ENCODE measurements at regions not wholly inside any gene's neighbourhood (a gene's known extent, or its start where the extent isn't known, plus 50 kb on each side); places are given as distances from the start of the nearest gene placed in this dataset.

GRCh38 chr2:207465894-207466293 is 63.9 kb upstream of the CREB1 start:
- TF ChIP-seq CTCF (conservative IDR thresholded peaks at IDR 0.05; ENCODE audit: low read length) (no peak), EZH2phosphoT487 (IDR thresholded peaks at IDR 0.05; ENCODE audit: borderline replicate concordance) (no peak)
- Histone ChIP-seq H3K9me3 (ENCODE audit: insufficient read depth, low read depth, low read length) (no peaks in the 10 kb centered on the region), H3K9ac (ENCODE audit: low read depth, low read length, poor library complexity, severe bottlenecking) (no peak overlapping the region), H3K79me2 (ENCODE audit: insufficient read depth, low read length) (no peaks in the 10 kb centered on the region), H3K4me2 (ENCODE audit: low read depth, low read length, poor library complexity, severe bottlenecking) (no peak overlapping the region), H3K36me3 (ENCODE audit: insufficient read depth, low read length) (no peaks in the 10 kb centered on the region), H3F3A (ENCODE audit: low read depth) (no peaks in the 10 kb centered on the region), H3K4me1 (ENCODE audit: insufficient read depth, low read length, poor library complexity, severe bottlenecking) (peaks cover 25% of the 10 kb centered on the region), H3K27me3 (ENCODE audit: insufficient read depth, low read length, poor library complexity, severe bottlenecking) (no peaks in the 10 kb centered on the region), H3K9me2 (replicated peaks; ENCODE audit: low read depth, low read length) (no peaks in the 10 kb centered on the region), H3K4me3 (ENCODE audit: low read length, poor library complexity, severe bottlenecking) (no peak overlapping the region), H4K20me1 (ENCODE audit: insufficient read depth, low read length, poor library complexity, severe bottlenecking) (no peaks in the 10 kb centered on the region), H2AFZ (ENCODE audit: low read length) (no peak overlapping the region)

GRCh38 chr2:207467716-207468347 is 61.9 kb upstream of the CREB1 start:
- peaks cover 20% of the 10 kb centered on the region for H3K4me1 ChIP-seq (ENCODE audit: insufficient read depth, low read length, poor library complexity, severe bottlenecking)
- H3K4me3 ChIP-seq (ENCODE audit: low read length, poor library complexity, severe bottlenecking), result no peak overlapping the region
- H3F3A ChIP-seq (ENCODE audit: low read depth), result no peaks in the 10 kb centered on the region
- no peaks in the 10 kb centered on the region for H3K27me3 ChIP-seq (ENCODE audit: insufficient read depth, low read length, poor library complexity, severe bottlenecking)
- no peaks in the 10 kb centered on the region for H3K79me2 ChIP-seq (ENCODE audit: insufficient read depth, low read length)
- H3K9ac ChIP-seq (ENCODE audit: low read depth, low read length, poor library complexity, severe bottlenecking), result no peak overlapping the region
- no peaks in the 10 kb centered on the region for H4K20me1 ChIP-seq (ENCODE audit: insufficient read depth, low read length, poor library complexity, severe bottlenecking)
- TF ChIP-seq EZH2phosphoT487 (IDR thresholded peaks at IDR 0.05; ENCODE audit: borderline replicate concordance) (no peak), CTCF (conservative IDR thresholded peaks at IDR 0.05; ENCODE audit: low read length) (no peak)
- H2AFZ ChIP-seq (ENCODE audit: low read length), result no peak overlapping the region
- no peak overlapping the region for H3K4me2 ChIP-seq (ENCODE audit: low read depth, low read length, poor library complexity, severe bottlenecking)
- no peaks in the 10 kb centered on the region for H3K9me2 ChIP-seq (replicated peaks; ENCODE audit: low read depth, low read length)
- H3K36me3 ChIP-seq (ENCODE audit: insufficient read depth, low read length), result no peaks in the 10 kb centered on the region
- H3K9me3 ChIP-seq (ENCODE audit: insufficient read depth, low read depth, low read length), result no peaks in the 10 kb centered on the region

- H3K9ac ChIP-seq (ENCODE audit: low read depth, low read length, poor library complexity, severe bottlenecking), result no peak overlapping the region
- TF ChIP-seq CTCF (conservative IDR thresholded peaks at IDR 0.05; ENCODE audit: low read length), result no peak
- TF ChIP-seq EZH2phosphoT487 (IDR thresholded peaks at IDR 0.05; ENCODE audit: borderline replicate concordance), result no peak
These were observed 61.3 kb upstream of the CREB1 start for GRCh38 chr2:207468488-207468887.

More at GRCh38 chr2:207468488-207468887, 61.3 kb upstream of the CREB1 start:
- Histone ChIP-seq H3K36me3 (ENCODE audit: insufficient read depth, low read length) (no peaks in the 10 kb centered on the region), H3K4me2 (ENCODE audit: low read depth, low read length, poor library complexity, severe bottlenecking) (no peak overlapping the region), H3F3A (ENCODE audit: low read depth) (no peaks in the 10 kb centered on the region), H3K27me3 (ENCODE audit: insufficient read depth, low read length, poor library complexity, severe bottlenecking) (no peaks in the 10 kb centered on the region), H3K79me2 (ENCODE audit: insufficient read depth, low read length) (no peaks in the 10 kb centered on the region), H2AFZ (ENCODE audit: low read length) (no peak overlapping the region), H3K9me2 (replicated peaks; ENCODE audit: low read depth, low read length) (no peaks in the 10 kb centered on the region), H4K20me1 (ENCODE audit: insufficient read depth, low read length, poor library complexity, severe bottlenecking) (no peaks in the 10 kb centered on the region), H3K4me3 (ENCODE audit: low read length, poor library complexity, severe bottlenecking) (no peak overlapping the region), H3K9me3 (ENCODE audit: insufficient read depth, low read depth, low read length) (no peaks in the 10 kb centered on the region), H3K4me1 (ENCODE audit: insufficient read depth, low read length, poor library complexity, severe bottlenecking) (peaks cover 21% of the 10 kb centered on the region)

Data from Loucy (cell line).